ENCODE measurements at regions not wholly inside any gene's neighbourhood (a gene's known extent, or its start where the extent isn't known, plus 50 kb on each side); places are given as distances from the start of the nearest gene placed in this dataset.

GRCh38 chr17:33628500-33629346 is 335.6 kb upstream of the ASIC2 start:
- TF ChIP-seq CTCF (IDR thresholded peaks at IDR 0.05; ENCODE audit: low read depth, low read length) (no peak), EZH2phosphoT487 (IDR thresholded peaks at IDR 0.05; ENCODE audit: low read depth) (no peak)

All from OCI-LY3 (cell line).